ENCODE measurements at regions not wholly inside any gene's neighbourhood (a gene's known extent, or its start where the extent isn't known, plus 50 kb on each side); places are given as distances from the start of the nearest gene placed in this dataset.

- no peak for DNase-seq (ENCODE audit: low read depth, low spot score)
Measured at GRCh38 chr10:28962768-28963167, 285.4 kb downstream of the BAMBI start.

DNA sequence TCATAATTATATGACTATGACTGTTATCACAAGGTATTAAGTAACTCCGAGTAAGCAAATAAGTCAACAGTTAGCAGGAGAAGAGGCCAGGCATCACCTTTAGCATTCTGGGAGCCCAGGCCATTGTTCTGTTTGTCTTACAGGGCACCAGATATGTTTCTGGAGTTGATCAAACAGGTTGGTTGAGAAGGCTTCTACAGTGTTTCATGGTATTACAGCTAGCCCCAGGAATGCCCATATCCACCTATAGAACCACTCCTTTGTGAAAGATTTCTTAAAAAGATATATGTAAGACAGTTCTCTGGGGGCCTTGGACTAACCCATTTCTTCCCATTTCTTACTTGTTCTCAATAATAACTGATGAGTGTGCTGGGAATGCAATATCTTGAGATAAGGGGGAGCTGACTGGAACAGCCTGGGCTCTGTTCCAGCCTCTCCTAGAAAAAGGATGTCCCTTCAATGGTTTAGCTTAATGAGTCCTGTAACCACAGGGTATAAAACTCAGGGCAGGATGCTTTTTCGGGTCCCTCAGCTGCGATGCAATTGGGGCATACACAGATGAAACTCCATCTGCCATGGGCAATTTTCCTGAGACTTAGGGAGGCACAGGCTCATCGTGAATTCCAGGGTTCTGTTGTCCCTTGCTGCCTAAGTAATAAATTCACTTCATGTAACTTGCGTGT lies 286.4 kb downstream of the BAMBI start:
- no peak for DNase-seq (ENCODE audit: low read depth, low spot score)

DNA sequence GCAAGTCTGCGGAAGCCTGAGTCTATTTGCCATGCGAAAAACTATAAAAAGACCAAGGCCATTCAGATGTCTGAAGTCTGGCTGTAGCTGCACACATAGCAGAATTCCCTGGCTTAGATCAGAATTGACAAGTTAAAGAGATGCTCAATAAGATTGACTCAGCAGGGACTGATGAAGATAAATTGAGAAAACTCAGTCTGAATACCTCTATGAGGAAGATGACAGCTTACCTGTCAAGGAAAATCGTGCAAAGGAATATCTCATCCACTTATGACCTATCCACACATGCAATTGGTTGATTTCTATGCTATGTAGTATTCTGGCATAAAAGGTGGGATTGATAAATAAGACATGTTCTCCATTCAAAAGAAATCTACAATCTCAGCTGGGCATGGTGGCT lies 288.6 kb downstream of the BAMBI start:
- DNase-seq (ENCODE audit: low read depth, low spot score) = no peak

DNA sequence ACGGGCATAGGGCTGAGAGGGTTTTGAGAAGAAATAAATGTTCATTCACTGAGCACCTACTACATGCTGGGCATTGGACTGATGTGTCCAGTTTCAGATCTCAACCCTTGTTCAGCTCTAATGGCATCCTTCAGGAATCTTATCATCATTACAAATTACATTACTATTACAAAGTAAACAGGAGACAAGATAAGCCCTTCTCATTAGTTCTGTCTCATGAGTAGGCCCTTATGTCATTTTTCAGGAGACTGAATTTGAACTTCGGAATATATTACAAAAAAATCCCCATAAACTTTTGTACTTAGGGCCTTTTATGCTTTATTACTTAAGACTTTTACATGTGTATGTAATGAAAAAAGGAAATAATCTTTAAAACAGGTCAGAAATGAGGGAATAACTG lies 289.7 kb downstream of the BAMBI start:
- DNase-seq (ENCODE audit: low read depth, low spot score) = no peak

GRCh38 chr10:28969413-28969812 lies 292.1 kb downstream of the BAMBI start:
- no peak for DNase-seq (ENCODE audit: low read depth, low spot score)

- no peak for DNase-seq (ENCODE audit: low read depth, low spot score)
Measured at GRCh38 chr10:28970231-28970630, 292.9 kb downstream of the BAMBI start.

DNA sequence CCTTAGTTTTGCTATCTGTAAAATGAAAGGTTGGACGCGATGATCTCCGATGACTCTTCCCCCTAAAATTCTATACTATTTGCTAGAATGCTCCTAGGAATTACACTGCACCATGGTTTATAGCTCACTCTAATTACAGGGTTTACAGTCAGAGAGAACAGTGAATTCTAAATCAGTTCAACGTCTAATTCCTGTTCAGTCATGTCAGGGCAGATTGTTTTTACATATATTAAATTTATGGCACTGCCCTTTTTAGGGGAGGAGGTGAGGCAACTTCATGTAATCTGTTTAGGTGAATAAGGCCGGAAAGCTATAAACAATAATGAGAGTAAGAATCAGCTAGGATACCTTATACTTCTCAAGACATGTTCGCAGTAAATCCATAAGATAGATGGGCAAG lies 293.9 kb downstream of the BAMBI start:
- no peak for DNase-seq (ENCODE audit: low read depth, low spot score)

GRCh38 chr10:28971764-28972163 lies 294.4 kb downstream of the BAMBI start:
- no peak for DNase-seq (ENCODE audit: low read depth, low spot score)

DNA sequence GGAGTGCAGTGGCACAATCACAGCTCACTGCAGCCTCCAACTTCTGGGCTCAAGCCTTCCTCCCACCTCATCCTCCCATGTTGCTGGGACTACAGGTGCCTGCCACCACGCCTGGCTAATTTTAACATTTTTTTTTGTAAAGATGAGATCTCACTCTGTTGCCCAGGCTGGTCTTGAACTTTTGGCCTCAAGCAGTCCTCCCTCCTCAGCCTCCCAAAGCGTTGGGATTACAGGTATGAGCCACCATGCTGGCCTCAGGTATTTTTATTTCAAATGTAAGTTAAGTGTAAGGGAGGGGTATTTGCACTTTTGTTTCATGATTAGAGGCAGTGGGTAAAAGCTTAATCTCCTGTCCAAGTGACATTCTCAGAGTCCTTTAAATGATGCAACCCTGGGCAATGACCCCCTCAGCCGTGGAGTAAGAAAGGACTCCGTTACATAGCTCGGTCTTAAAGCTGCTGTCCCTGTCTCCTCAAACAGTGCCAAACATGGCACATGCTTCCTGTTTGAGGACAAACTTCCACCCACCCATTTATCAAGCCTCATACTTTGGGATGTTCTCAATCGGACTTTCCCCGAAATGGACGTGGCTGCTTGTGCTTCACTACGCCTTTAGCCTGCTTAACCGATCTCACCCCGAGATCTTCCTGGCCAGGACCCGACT lies 296.1 kb downstream of the BAMBI start:
- DNase-seq (ENCODE audit: low read depth, low spot score) = no peak

GRCh38 chr10:28975891-28976531 lies 298.7 kb downstream of the BAMBI start:
- peak; percentile 82 for DNase-seq (ENCODE audit: low read depth, low spot score)

- DNase-seq (ENCODE audit: low read depth, low spot score) = no peak
Measured at GRCh38 chr10:28977518-28977917, 300.2 kb downstream of the BAMBI start.

DNA sequence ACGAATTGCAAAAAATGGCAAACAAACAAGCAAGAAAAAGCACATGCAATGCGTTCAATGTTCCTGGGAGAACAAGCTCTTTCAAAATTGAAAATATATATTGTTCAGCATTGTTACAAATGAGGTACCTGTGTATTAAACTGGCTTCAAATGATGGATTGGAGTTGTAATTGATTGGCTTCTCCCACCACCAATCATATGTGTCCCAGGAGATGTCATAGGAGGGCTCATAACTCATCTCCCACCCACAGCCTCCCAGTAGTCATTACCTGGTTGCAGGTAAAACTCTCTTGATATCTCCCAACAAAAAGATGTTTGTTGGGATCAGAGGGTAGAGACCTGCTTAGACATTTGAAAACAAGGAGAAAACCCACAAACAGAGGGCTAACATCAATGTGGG lies 302.9 kb downstream of the BAMBI start:
- DNase-seq (ENCODE audit: low read depth, low spot score) = no peak

- no peak for DNase-seq (ENCODE audit: low read depth, low spot score)
Measured at GRCh38 chr10:28981007-28981406, 303.7 kb downstream of the BAMBI start.

GRCh38 chr10:28982974-28983373 lies 305.7 kb downstream of the BAMBI start:
- no peak for DNase-seq (ENCODE audit: low read depth, low spot score)

DNA sequence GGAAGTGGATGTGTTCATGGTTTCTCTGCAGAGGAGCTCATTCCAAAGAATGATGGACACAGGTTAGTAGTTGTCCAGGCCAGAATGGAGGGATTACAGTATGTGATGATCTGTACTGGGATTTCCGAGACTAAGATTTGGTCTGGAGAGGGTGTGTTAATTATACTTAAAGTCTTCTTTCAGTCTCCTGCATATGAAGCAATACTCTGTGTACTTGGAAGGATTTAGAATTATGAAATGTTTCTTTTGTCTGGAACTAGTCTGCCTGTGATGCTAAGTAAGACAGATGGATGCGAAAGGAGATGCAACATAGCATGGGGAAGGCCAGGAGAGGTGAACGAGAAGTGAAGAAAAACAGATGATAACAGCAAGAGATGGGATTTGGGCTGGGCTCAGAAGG lies 305.1 kb upstream of the LYZL1 start:
- no peak for DNase-seq (ENCODE audit: low read depth, low spot score)

DNA sequence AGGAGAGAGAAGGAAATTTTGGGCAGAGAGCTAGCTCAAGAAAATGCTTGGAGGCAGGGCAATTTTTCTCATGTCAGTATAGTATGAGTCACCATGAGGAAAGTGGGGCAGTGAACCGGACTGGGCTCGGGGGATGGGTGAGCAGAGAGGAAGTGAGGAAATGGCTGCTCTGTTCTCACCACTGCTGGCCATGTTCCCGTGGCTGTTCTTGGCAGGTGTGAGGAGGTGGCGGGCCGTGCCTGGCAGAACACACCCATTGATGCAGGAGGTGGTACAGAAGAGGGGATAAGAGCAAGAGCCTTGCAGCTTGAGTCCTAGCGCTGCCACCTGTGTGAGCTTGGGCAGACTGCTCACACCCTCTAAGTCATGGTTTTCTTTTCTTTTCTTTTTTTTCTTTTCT lies 304.4 kb upstream of the LYZL1 start:
- DNase-seq (ENCODE audit: low read depth, low spot score) = peak; percentile 95

- no peak for DNase-seq (ENCODE audit: low read depth, low spot score)
Measured at GRCh38 chr10:28985137-28985885, 303.6 kb upstream of the LYZL1 start.

DNA sequence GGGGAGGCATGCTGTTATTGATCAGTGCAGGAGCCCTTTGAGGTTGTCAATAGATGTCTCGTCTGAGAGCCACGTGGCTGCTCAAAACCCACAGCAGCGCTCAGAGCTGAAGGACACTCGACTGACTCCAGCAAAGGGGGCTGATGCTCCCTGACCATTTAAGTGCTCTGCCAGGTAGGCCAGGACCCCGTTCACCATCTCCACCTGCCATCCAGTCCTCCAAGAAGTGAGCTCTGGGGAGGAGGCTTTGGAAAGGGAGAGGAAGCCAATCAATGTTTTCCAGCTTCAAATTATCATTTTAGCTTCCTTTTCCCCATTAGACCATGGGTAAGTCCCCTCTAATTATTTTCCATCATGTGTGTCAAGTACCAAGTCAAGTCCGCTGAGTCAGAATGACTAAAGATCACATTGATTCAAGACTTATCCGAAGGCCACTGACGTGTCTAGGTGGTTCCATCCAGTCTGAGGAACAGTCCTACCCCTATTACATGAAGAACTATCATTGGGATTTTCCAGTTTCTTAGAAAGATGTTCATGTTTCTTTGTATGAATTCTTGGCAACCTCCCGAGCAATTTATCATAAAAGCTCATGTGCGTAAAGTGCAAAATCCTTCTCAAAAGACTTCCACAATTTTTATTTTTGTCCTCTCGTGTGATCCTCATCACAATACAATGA lies 302.6 kb upstream of the LYZL1 start:
- peak; percentile 35 for DNase-seq (ENCODE audit: low read depth, low spot score)

- DNase-seq (ENCODE audit: low read depth, low spot score) = no peak
Measured at GRCh38 chr10:28986856-28987255, 302.0 kb upstream of the LYZL1 start.

DNA sequence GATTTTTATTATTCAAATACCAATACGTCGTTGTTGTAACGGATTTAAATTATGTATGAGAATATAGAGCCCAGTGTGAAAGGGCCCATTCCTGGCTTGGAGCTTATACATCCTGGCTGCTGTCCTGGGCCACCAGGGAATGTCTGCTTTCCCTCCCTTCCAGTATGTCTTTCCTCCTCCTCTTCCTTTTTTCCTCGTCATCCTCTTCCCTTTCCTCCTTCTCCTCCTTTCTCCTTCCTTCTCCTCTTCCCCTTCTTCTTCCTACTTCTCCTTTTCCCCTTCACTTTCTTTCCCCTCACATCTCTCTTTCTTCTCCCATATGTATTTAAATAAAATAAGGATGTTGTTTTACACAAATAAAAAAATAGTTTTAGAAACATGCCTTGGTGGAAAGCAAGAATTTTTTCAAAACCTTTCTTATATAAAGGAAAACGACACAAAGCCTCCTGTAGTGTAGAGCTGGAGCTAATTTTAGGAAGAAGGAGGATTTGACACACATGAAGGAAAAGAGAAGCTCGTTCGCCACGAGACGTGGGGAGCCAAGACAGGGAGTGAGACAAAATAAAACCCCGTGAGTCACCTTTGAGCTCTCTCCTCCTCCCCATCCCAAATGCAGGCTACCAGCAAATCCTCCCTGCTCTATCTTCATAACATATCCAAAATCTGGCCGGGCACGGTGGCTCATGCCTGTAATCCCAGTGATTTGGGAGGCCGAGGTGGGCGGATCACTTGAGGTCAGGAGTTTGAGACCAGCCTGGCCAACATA lies 301.1 kb upstream of the LYZL1 start:
- DNase-seq (ENCODE audit: low read depth, low spot score) = no peak

- no peak for DNase-seq (ENCODE audit: low read depth, low spot score)
Measured at GRCh38 chr10:28988980-28989379, 299.9 kb upstream of the LYZL1 start.

All from astrocyte of the hippocampus (primary cell).